ENCODE measurements at regions not wholly inside any gene's neighbourhood (a gene's known extent, or its start where the extent isn't known, plus 50 kb on each side); places are given as distances from the start of the nearest gene placed in this dataset.

- no peaks in the 10 kb centered on the region for H3K27me3 ChIP-seq (ENCODE audit: control insufficient read depth, insufficient read depth, low read length)
- DNase-seq (ENCODE audit: low read depth) = no peak
Observed at GRCh38 chr19:33883859-33884519, 87.3 kb downstream of the KCTD15 start.

GRCh38 chr19:33885236-33885635, 88.6 kb downstream of the KCTD15 start:
- H3K36me3 ChIP-seq (ENCODE audit: control insufficient read depth, insufficient read depth, low read length) = no peaks in the 10 kb centered on the region
- no peaks in the 10 kb centered on the region for H3K27me3 ChIP-seq (ENCODE audit: control insufficient read depth, insufficient read depth, low read length)
- no peak for TF ChIP-seq CTCF (IDR thresholded peaks at IDR 0.05; ENCODE audit: insufficient read depth, low read length, poor library complexity, severe bottlenecking)
- no peak overlapping the region for H3K4me3 ChIP-seq (ENCODE audit: low read depth, low read length)
- no peak for DNase-seq (ENCODE audit: low read depth)

More at GRCh38 chr19:33883859-33884519, 87.3 kb downstream of the KCTD15 start:
- Histone ChIP-seq H3K36me3 (ENCODE audit: control insufficient read depth, insufficient read depth, low read length) (no peaks in the 10 kb centered on the region), H3K4me3 (ENCODE audit: low read depth, low read length) (no peak overlapping the region)
- TF ChIP-seq CTCF (IDR thresholded peaks at IDR 0.05; ENCODE audit: insufficient read depth, low read length, poor library complexity, severe bottlenecking) = no peak

GRCh38 chr19:33887891-33888290, 91.2 kb downstream of the KCTD15 start:
- Histone ChIP-seq H3K27me3 (ENCODE audit: control insufficient read depth, insufficient read depth, low read length) (no peaks in the 10 kb centered on the region), H3K4me3 (ENCODE audit: low read depth, low read length) (no peak overlapping the region), H3K36me3 (ENCODE audit: control insufficient read depth, insufficient read depth, low read length) (no peaks in the 10 kb centered on the region)
- no peak for DNase-seq (ENCODE audit: low read depth)
- no peak for TF ChIP-seq CTCF (IDR thresholded peaks at IDR 0.05; ENCODE audit: insufficient read depth, low read length, poor library complexity, severe bottlenecking)

- no peak for TF ChIP-seq CTCF (IDR thresholded peaks at IDR 0.05; ENCODE audit: insufficient read depth, low read length, poor library complexity, severe bottlenecking)
- no peaks in the 10 kb centered on the region for H3K36me3 ChIP-seq (ENCODE audit: control insufficient read depth, insufficient read depth, low read length)
- no peak for DNase-seq (ENCODE audit: low read depth)
- no peak overlapping the region for H3K4me3 ChIP-seq (ENCODE audit: low read depth, low read length)
- H3K27me3 ChIP-seq (ENCODE audit: control insufficient read depth, insufficient read depth, low read length) = no peaks in the 10 kb centered on the region
Observed at GRCh38 chr19:33888665-33889064, 92.0 kb downstream of the KCTD15 start.

- Histone ChIP-seq H3K4me3 (ENCODE audit: low read depth, low read length) (no peak overlapping the region), H3K27me3 (ENCODE audit: control insufficient read depth, insufficient read depth, low read length) (no peaks in the 10 kb centered on the region), H3K36me3 (ENCODE audit: control insufficient read depth, insufficient read depth, low read length) (no peaks in the 10 kb centered on the region)
- DNase-seq (ENCODE audit: low read depth) = no peak
- TF ChIP-seq CTCF (IDR thresholded peaks at IDR 0.05; ENCODE audit: insufficient read depth, low read length, poor library complexity, severe bottlenecking) = no peak
Observed at GRCh38 chr19:33890569-33890968, 93.9 kb downstream of the KCTD15 start.

GRCh38 chr19:33891773-33892172, 95.1 kb downstream of the KCTD15 start:
- Histone ChIP-seq H3K27me3 (ENCODE audit: control insufficient read depth, insufficient read depth, low read length) (no peaks in the 10 kb centered on the region), H3K4me3 (ENCODE audit: low read depth, low read length) (no peak overlapping the region), H3K36me3 (ENCODE audit: control insufficient read depth, insufficient read depth, low read length) (no peaks in the 10 kb centered on the region)
- no peak for DNase-seq (ENCODE audit: low read depth)
- no peak for TF ChIP-seq CTCF (IDR thresholded peaks at IDR 0.05; ENCODE audit: insufficient read depth, low read length, poor library complexity, severe bottlenecking)
